ENCODE measurements at regions not wholly inside any gene's neighbourhood (a gene's known extent, or its start where the extent isn't known, plus 50 kb on each side); places are given as distances from the start of the nearest gene placed in this dataset.

GRCh38 chr3:159898147-159898546 lies 90.5 kb upstream of the IL12A start:
- no peak for TF ChIP-seq CTCF (IDR thresholded peaks at IDR 0.05)
- TF ChIP-seq POLR2AphosphoS5 (IDR thresholded peaks at IDR 0.05) = no peak
- TF ChIP-seq POLR2A (IDR thresholded peaks at IDR 0.05) = no peak
